Testis (tissue), 2 donors: ENCODE measurements at regions not wholly inside any gene's neighbourhood (a gene's known extent, or its start where the extent isn't known, plus 50 kb on each side); places are given as distances from the start of the nearest gene placed in this dataset.
"Not testable (repeated sequence)": the region's sequence is repeated elsewhere in the genome, so short reads cannot be mapped to it uniquely, and the experiment has no call there.

Experiments used
- DNase-seq: peaks from one replicate; pipeline ENCODE4 v3.0.0-alpha.2; 2019
- H3K27ac ChIP-seq, 2 donors: fragments of 200-600 bp; sonication (generic); one replicate each; pipeline ENCODE4 v1.5.1; 2019
- H3K27me3 ChIP-seq: fragments of 200-600 bp; sonication (generic); one replicate; pipeline ENCODE4 v1.5.1; 2019
- H3K36me3 ChIP-seq: fragments of 200-600 bp; sonication (generic); one replicate; pipeline ENCODE4 v1.5.1; 2017; ENCODE audit warnings: low read depth; ENCODE audit errors: missing control alignments
- H3K4me1 ChIP-seq: fragments of 200-600 bp; sonication (generic); one replicate; pipeline ENCODE4 v1.5.1; 2019
- H3K4me3 ChIP-seq, 2 donors: fragments of 200-600 bp; sonication (generic); one replicate each; pipeline ENCODE4 v1.5.1; 2017 to 2019
- H3K9me3 ChIP-seq: fragments of 200-600 bp; sonication (generic); one replicate; pipeline ENCODE4 v1.5.1; 2017
- POLR2A ChIP-seq: fragments of 450-650 bp; IDR thresholded peaks from one replicate; pipeline ENCODE4 v1.6.1; 2017; ENCODE audit warnings: antibody characterized with exemption, mild to moderate bottlenecking, moderate library complexity
- WGBS, 2 donors: methylation state at CpG; one replicate each; pipeline ENCODE4 v1.1.5; 2018; 5-methylcytosine and 5-hydroxymethylcytosine counted together
- intact Hi-C: fragments of 100-400 bp; cut with DNase I; formaldehyde crosslinking; loops from one replicate; pipeline ENCODE4 v1.15.1; 2023; ENCODE audit warnings: low total_unique reads
- TF ChIP-seq, protein P1 (sequence below), 3 experiments: fragments of 450-650 bp in 2 of 3; fragments of 200-600 bp in 1 of 3; sonication (generic) in 1 of 3; IDR thresholded peaks; one replicate each; pipeline ENCODE4 v1.5.1; 2016 to 2019; ENCODE audit warnings: antibody characterized with exemption in 3 of 3, mild to moderate bottlenecking in 2 of 3, moderate library complexity in 1 of 3

DNA sequence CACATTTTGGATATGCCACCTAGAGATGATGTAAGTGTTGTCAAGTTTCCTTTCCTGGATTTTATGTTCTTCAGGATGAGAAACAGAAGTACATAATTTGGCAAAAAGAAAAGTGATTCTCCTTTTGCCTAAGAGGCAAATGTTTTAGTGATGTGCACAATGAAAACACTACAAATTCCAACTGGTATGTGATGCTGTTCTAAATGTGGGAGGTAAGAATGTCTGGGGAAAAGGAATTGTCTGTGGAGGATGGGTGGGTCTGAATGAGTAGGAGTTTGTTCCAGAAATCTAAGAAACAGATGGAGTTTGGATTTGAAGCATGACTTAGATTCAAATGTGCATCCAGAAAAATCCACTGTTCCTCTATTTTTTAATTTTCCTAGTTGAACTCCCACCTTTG lies 473.6 kb upstream of the SPRY2 start:
- no peaks in the 10 kb centered on the region for H3K36me3 ChIP-seq
- no peak for DNase-seq
- no peaks in the 10 kb centered on the region for H3K4me1 ChIP-seq
- TF ChIP-seq POLR2A: no peak
- TF ChIP-seq, protein P1, sequence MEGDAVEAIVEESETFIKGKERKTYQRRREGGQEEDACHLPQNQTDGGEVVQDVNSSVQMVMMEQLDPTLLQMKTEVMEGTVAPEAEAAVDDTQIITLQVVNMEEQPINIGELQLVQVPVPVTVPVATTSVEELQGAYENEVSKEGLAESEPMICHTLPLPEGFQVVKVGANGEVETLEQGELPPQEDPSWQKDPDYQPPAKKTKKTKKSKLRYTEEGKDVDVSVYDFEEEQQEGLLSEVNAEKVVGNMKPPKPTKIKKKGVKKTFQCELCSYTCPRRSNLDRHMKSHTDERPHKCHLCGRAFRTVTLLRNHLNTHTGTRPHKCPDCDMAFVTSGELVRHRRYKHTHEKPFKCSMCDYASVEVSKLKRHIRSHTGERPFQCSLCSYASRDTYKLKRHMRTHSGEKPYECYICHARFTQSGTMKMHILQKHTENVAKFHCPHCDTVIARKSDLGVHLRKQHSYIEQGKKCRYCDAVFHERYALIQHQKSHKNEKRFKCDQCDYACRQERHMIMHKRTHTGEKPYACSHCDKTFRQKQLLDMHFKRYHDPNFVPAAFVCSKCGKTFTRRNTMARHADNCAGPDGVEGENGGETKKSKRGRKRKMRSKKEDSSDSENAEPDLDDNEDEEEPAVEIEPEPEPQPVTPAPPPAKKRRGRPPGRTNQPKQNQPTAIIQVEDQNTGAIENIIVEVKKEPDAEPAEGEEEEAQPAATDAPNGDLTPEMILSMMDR (IDR thresholded peaks at IDR 0.05): no peak
- H3K27ac ChIP-seq: peak overlapping the region in 1 of 2 donors; percentile 11
- no peaks in the 10 kb centered on the region for H3K27me3 ChIP-seq
- H3K9me3 ChIP-seq: no peaks in the 10 kb centered on the region
- no peak overlapping the region for H3K4me3 ChIP-seq
- intact Hi-C loops: no loop called here

DNA sequence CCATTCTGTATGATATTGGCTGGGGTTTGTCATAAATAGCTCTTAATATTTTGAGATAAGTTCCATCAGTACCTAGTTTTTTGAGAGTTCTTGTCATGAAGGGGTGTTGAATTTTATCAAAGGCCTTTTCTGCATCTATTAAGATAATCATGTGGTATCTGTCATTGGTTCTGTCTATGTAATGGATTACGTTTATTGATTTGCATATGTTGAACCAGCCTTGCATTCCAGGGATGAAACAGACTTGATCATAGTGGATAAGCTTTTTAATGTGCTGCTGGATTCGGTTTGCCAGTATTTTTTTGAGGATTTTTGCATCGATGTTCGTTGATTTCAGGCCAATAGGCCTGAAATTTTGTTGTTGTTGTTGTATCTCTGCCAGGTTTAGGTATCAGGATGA lies 469.4 kb upstream of the SPRY2 start:
- H3K27ac ChIP-seq, DNase-seq, H3K36me3 ChIP-seq, intact Hi-C loops, H3K4me1 ChIP-seq, H3K9me3 ChIP-seq, H3K27me3 ChIP-seq, H3K4me3 ChIP-seq: not testable (repeated sequence)
- 92 to 95% methylated on average over 4 of the region's 4 CpGs for WGBS, 2 donors

DNA sequence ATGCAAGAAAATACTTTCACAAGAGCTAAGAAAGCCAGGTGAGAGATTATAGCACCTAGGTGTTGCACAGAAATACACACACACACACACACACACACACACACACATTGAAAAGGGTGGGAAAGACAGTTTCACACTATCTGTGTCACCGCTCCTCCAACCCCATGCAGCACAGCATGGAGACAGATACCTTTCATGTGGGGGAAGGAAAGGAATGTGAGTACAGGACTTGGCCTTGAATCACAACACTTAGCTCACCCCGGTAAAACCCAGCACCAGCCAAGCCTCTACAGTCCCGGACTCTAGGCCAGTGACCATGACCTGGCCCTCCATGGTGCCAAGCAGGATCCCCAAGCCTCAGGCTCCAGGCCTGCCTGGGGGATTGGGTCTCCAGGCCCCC lies 462.0 kb upstream of the SPRY2 start:
- DNase-seq: no peak
- Histone ChIP-seq H3K27me3 (no peaks in the 10 kb centered on the region), H3K9me3 (no peaks in the 10 kb centered on the region), H3K4me3 (no peak overlapping the region), H3K36me3 (no peaks in the 10 kb centered on the region), H3K4me1 (no peaks in the 10 kb centered on the region), H3K27ac (no peak overlapping the region)
- intact Hi-C loops: no loop called here
- TF ChIP-seq, protein P1 (IDR thresholded peaks at IDR 0.05): no peak
- no peak for TF ChIP-seq POLR2A
- WGBS, 2 donors: 36 to 57% methylated on average over 3 of the region's 3 CpGs

DNA sequence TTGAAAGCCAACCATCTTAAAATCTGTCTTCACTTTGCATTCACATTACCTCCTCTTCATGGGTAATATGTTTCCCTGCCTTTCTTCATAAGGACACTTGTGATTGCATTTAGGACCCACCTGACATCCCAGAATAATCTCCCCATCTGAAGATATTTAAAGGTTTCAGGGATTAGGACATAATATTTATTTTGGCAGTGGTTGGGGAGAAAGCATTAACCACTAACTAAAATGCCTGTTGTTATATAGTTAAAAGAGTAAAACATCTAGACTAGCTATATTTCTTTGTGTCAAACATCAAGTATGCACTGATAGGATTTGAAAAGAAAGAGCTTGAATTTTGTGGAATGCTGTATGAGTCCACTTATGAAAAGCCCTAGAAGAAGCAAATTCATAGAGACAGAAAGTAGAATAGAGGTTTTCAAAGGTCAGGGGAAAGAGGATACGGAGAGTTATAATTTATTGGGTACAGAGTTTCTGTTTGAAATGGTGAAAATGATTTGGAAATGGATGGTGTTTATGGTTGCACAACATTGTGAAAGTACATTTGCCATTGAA lies 457.7 kb upstream of the SPRY2 start:
- H3K9me3 ChIP-seq: no peaks in the 10 kb centered on the region
- no peak for DNase-seq

DNA sequence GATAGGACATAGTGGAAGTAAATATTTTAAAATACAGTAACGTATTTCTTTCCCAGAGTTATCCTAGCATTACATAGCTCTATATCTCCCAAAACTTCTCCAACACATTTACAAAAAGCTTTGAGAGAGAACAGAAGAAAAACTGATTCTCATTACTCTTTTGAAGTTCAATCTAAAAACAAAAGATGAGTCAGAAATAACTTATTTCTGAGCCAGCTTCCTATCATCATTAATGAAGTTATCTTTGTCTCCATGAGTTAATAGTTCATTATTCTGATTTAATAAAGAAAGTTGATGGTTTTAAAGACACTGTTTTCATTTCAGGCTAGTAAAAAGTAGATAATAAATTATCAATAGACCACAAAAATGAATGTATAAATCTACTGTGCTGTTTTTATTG lies 446.7 kb upstream of the SPRY2 start:
- Histone ChIP-seq H3K9me3 (no peaks in the 10 kb centered on the region), H3K36me3 (no peaks in the 10 kb centered on the region), H3K4me3 (no peak overlapping the region), H3K27ac (no peak overlapping the region), H3K4me1 (no peaks in the 10 kb centered on the region), H3K27me3 (no peaks in the 10 kb centered on the region)
- WGBS, 2 donors: 88 to 90% methylated on average over 1 of the region's 1 CpG
- intact Hi-C loops: no loop called here
- no peak for TF ChIP-seq POLR2A
- no peak for DNase-seq

More for the DNA sequence above, 457.7 kb upstream of the SPRY2 start:
- H3K27me3 ChIP-seq: no peaks in the 10 kb centered on the region
- TF ChIP-seq POLR2A: no peak
- TF ChIP-seq, protein P1 (IDR thresholded peaks at IDR 0.05): no peak
- intact Hi-C loops: no loop called here
- WGBS, 2 donors: 56 to 59% methylated on average over 1 of the region's 1 CpG
- no peaks in the 10 kb centered on the region for H3K36me3 ChIP-seq
- H3K4me3 ChIP-seq: no peak overlapping the region
- no peaks in the 10 kb centered on the region for H3K4me1 ChIP-seq
- H3K27ac ChIP-seq: peak overlapping the region in 1 of 2 donors; percentile 1

DNA sequence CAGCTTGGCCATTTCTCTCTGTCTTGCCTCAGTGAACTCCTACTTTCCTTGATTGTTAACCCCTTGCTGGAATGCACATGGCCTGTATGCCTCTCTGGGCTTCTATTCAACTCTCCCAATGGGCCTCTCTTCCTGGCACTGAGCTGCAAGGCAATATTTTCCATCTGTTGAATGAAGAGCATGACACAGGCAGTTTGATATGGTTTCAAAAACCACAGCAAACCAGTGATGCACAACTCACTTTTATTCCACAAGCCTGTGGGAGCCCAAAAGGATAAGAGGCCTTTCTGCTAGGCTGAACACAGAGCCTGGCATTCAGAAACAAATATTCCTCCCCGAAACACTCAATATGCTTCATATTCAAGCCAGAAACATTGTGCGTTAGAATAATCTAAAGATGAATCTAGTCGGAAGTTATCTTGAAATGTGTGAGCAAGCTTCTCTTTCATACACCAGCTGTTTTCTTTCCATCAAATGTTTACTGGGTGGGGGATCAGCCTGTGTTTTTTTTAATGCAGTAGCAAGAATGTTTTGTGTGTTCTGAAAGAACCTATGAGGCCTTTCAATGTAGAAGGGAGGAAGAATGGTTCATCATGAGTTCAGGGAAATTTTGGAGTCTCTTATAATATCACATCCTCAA lies 443.1 kb upstream of the SPRY2 start:
- 87 to 89% methylated on average over 3 of the region's 3 CpGs for WGBS, 2 donors
- intact Hi-C loops: no loop called here
- no peaks in the 10 kb centered on the region for H3K9me3 ChIP-seq
- H3K27ac ChIP-seq: no peak overlapping the region
- H3K27me3 ChIP-seq: no peaks in the 10 kb centered on the region
- no peaks in the 10 kb centered on the region for H3K4me1 ChIP-seq
- no peaks in the 10 kb centered on the region for H3K36me3 ChIP-seq
- H3K4me3 ChIP-seq: no peak overlapping the region
- TF ChIP-seq, protein P1 (IDR thresholded peaks at IDR 0.05): no peak
- TF ChIP-seq POLR2A: no peak
- DNase-seq: no peak
